ENCODE measurements at regions not wholly inside any gene's neighbourhood (a gene's known extent, or its start where the extent isn't known, plus 50 kb on each side); places are given as distances from the start of the nearest gene placed in this dataset.

- DNase-seq, result no peak
These were observed 914.8 kb downstream of the DCDC2C start for GRCh38 chr2:4618141-4618540.

GRCh38 chr2:4618630-4619228, 915.4 kb downstream of the DCDC2C start:
- DNase-seq, result no peak

- no peak for DNase-seq
These were observed 925.7 kb downstream of the DCDC2C start for GRCh38 chr2:4628998-4629501.

GRCh38 chr2:4635289-4635688, 931.9 kb downstream of the DCDC2C start:
- DNase-seq, result peak; percentile 46

GRCh38 chr2:4653991-4654390, 950.6 kb downstream of the DCDC2C start:
- DNase-seq, result no peak

GRCh38 chr2:4656326-4656725, 953.0 kb downstream of the DCDC2C start:
- no peak for DNase-seq

GRCh38 chr2:4662161-4662779, 958.9 kb downstream of the DCDC2C start:
- no peak for DNase-seq

GRCh38 chr2:4668381-4668780, 965.0 kb downstream of the DCDC2C start:
- DNase-seq, result no peak

- no peak for DNase-seq
These were observed 967.0 kb downstream of the DCDC2C start for GRCh38 chr2:4670331-4670730.

- peak; percentile 93 for DNase-seq
These were observed 969.7 kb downstream of the DCDC2C start for GRCh38 chr2:4673025-4673489.

- peak; percentile 42 for DNase-seq
These were observed 970.6 kb downstream of the DCDC2C start for GRCh38 chr2:4674007-4674406.

GRCh38 chr2:4675295-4675694, 971.9 kb downstream of the DCDC2C start:
- no peak for DNase-seq

- DNase-seq, result no peak
These were observed 975.6 kb downstream of the DCDC2C start for GRCh38 chr2:4678927-4679326.

GRCh38 chr2:4679391-4679790, 976.0 kb downstream of the DCDC2C start:
- DNase-seq, result no peak

GRCh38 chr2:4684921-4685320, 981.5 kb downstream of the DCDC2C start:
- DNase-seq, result no peak

- no peak for DNase-seq
These were observed 987.5 kb downstream of the DCDC2C start for GRCh38 chr2:4690913-4691312.

- DNase-seq, result no peak
These were observed 989.9 kb downstream of the DCDC2C start for GRCh38 chr2:4693266-4693665.

GRCh38 chr2:4695281-4695861, 992.0 kb downstream of the DCDC2C start:
- DNase-seq, result no peak

GRCh38 chr2:4715065-4715464, 977.1 kb upstream of the SOX11 start:
- peak; percentile 23 for DNase-seq

- no peak for DNase-seq
These were observed 973.4 kb upstream of the SOX11 start for GRCh38 chr2:4718777-4719176.

GRCh38 chr2:4725618-4726017, 966.6 kb upstream of the SOX11 start:
- no peak for DNase-seq

GRCh38 chr2:4732560-4732959, 959.6 kb upstream of the SOX11 start:
- no peak for DNase-seq

GRCh38 chr2:4745056-4745991, 946.9 kb upstream of the SOX11 start:
- DNase-seq, result no peak

Measured in SHP77 treated with DMSO at 0.1 percent for 48 hours (cell line).